K562 (cell line): ENCODE measurements at regions not wholly inside any gene's neighbourhood (a gene's known extent, or its start where the extent isn't known, plus 50 kb on each side); places are given as distances from the start of the nearest gene placed in this dataset.

Source experiments
- EZH2 ChIP-seq: IDR thresholded peaks from 2 replicates; pipeline ENCODE4 v1.6.1; 2012; ENCODE audit warnings: low read depth, mild to moderate bottlenecking, inconsistent platforms, low read length, borderline replicate concordance
- SPI1 ChIP-seq: IDR thresholded peaks from 2 replicates; pipeline ENCODE4 v1.6.1; 2011; ENCODE audit warnings: low read depth, low read length, control low read depth, borderline replicate concordance
- YY1 ChIP-seq, 3 experiments: IDR thresholded peaks; 2 replicates each; pipeline ENCODE4 v1.6.1; 2011; ENCODE audit warnings: low read length in 2 of 3, mild to moderate bottlenecking in 2 of 3, moderate library complexity in 2 of 3, borderline replicate concordance in 1 of 3, control low read depth in 1 of 3, low read depth in 1 of 3; ENCODE audit not compliant: insufficient read depth in 3 of 3, insufficient replicate concordance in 2 of 3, control insufficient read depth in 1 of 3, insufficient read length in 1 of 3; ENCODE audit errors: extremely low read depth in 1 of 3
- TF ChIP-seq, protein P1 (sequence below), 3 experiments: IDR thresholded peaks in 2 of 3; conservative IDR thresholded peaks in 1 of 3; 2 replicates each; pipeline ENCODE4 v1.5.1; 2011 to 2012; ENCODE audit warnings: low read length in 3 of 3, mild to moderate bottlenecking in 3 of 3, control low read depth in 2 of 3, improper control_type of control experiment in 1 of 3, inconsistent platforms in 1 of 3, low read depth in 1 of 3, mixed read lengths in 1 of 3, moderate library complexity in 1 of 3; ENCODE audit not compliant: insufficient read depth in 2 of 3
- TF ChIP-seq, protein P2 (sequence below): fragments of 200-400 bp; formaldehyde crosslinking; IDR thresholded peaks from 2 replicates; pipeline ENCODE4 v1.6.1; 2017; ENCODE audit warnings: mild to moderate bottlenecking, low read depth, low read length, moderate library complexity

DNA sequence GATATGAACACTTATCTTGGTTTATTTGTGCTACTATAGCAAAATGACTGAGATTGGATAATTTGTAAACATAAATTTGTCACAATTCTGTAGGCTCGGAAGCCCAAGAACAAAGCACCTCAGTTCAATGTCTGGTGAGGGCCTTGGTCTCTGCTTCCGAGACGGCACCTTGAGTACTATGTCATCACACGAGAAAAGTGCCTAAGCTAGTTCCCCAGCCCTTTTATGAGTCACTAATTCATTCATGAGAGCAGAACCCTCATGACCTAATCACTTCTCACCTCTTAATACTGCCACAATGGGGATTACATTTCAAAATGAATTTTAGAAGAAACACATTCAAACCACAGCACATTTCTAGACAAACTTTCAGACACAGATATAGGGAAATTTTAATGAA is 52.0 kb upstream of the PRSS1 start:
- TF ChIP-seq EZH2, result no peak
- TF ChIP-seq SPI1, result no peak
- TF ChIP-seq, protein P1, sequence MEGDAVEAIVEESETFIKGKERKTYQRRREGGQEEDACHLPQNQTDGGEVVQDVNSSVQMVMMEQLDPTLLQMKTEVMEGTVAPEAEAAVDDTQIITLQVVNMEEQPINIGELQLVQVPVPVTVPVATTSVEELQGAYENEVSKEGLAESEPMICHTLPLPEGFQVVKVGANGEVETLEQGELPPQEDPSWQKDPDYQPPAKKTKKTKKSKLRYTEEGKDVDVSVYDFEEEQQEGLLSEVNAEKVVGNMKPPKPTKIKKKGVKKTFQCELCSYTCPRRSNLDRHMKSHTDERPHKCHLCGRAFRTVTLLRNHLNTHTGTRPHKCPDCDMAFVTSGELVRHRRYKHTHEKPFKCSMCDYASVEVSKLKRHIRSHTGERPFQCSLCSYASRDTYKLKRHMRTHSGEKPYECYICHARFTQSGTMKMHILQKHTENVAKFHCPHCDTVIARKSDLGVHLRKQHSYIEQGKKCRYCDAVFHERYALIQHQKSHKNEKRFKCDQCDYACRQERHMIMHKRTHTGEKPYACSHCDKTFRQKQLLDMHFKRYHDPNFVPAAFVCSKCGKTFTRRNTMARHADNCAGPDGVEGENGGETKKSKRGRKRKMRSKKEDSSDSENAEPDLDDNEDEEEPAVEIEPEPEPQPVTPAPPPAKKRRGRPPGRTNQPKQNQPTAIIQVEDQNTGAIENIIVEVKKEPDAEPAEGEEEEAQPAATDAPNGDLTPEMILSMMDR (IDR thresholded peaks at IDR 0.05 in 2 of 3, conservative IDR thresholded peaks at IDR 0.05 in 1 of 3; ENCODE audit: insufficient read depth in 2 of 3, low read depth in 1 of 3, low read length in 3 of 3), result no peak
- TF ChIP-seq, protein P2, sequence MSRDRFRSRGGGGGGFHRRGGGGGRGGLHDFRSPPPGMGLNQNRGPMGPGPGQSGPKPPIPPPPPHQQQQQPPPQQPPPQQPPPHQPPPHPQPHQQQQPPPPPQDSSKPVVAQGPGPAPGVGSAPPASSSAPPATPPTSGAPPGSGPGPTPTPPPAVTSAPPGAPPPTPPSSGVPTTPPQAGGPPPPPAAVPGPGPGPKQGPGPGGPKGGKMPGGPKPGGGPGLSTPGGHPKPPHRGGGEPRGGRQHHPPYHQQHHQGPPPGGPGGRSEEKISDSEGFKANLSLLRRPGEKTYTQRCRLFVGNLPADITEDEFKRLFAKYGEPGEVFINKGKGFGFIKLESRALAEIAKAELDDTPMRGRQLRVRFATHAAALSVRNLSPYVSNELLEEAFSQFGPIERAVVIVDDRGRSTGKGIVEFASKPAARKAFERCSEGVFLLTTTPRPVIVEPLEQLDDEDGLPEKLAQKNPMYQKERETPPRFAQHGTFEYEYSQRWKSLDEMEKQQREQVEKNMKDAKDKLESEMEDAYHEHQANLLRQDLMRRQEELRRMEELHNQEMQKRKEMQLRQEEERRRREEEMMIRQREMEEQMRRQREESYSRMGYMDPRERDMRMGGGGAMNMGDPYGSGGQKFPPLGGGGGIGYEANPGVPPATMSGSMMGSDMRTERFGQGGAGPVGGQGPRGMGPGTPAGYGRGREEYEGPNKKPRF, result no peak
- TF ChIP-seq YY1 (IDR thresholded peaks at IDR 0.05; ENCODE audit: borderline replicate concordance in 1 of 3, control insufficient read depth in 1 of 3, extremely low read depth in 1 of 3, insufficient read depth in 3 of 3, insufficient read length in 1 of 3, insufficient replicate concordance in 2 of 3, low read depth in 1 of 3, low read length in 2 of 3), result no peak
